ENCODE measurements at regions not wholly inside any gene's neighbourhood (a gene's known extent, or its start where the extent isn't known, plus 50 kb on each side); places are given as distances from the start of the nearest gene placed in this dataset.

GRCh38 chr4:123817025-123817688 is 420.6 kb downstream of the SPRY1 start:
- no peaks in the 10 kb centered on the region for H3K4me1 Mint-ChIP-seq (ENCODE audit: low read depth)
- DNase-seq: no peak
- no peak overlapping the region for H3K4me3 Mint-ChIP-seq
- no peaks in the 10 kb centered on the region for H3K9me3 Mint-ChIP-seq
- H3K27me3 Mint-ChIP-seq: no peaks in the 10 kb centered on the region
- no peaks in the 10 kb centered on the region for H3K36me3 Mint-ChIP-seq (ENCODE audit: low read depth)
- H3K27ac Mint-ChIP-seq: no peak overlapping the region

- Mint-ChIP-seq H3K27ac (no peak overlapping the region), H3K36me3 (ENCODE audit: low read depth) (no peaks in the 10 kb centered on the region), H3K4me1 (ENCODE audit: low read depth) (no peaks in the 10 kb centered on the region), H3K9me3 (no peaks in the 10 kb centered on the region), H3K4me3 (no peak overlapping the region), H3K27me3 (peaks cover 4% of the 10 kb centered on the region)
- DNase-seq: no peak
Measured at GRCh38 chr4:123819362-123820035, 422.9 kb downstream of the SPRY1 start.

GRCh38 chr4:123821861-123822260 is 425.3 kb downstream of the SPRY1 start:
- no peak overlapping the region for H3K27ac Mint-ChIP-seq
- no peaks in the 10 kb centered on the region for H3K9me3 Mint-ChIP-seq
- no peak for DNase-seq
- no peaks in the 10 kb centered on the region for H3K36me3 Mint-ChIP-seq (ENCODE audit: low read depth)
- H3K4me3 Mint-ChIP-seq: no peak overlapping the region
- peaks cover 9% of the 10 kb centered on the region for H3K27me3 Mint-ChIP-seq
- no peaks in the 10 kb centered on the region for H3K4me1 Mint-ChIP-seq (ENCODE audit: low read depth)

- Mint-ChIP-seq H3K36me3 (ENCODE audit: low read depth) (no peaks in the 10 kb centered on the region), H3K9me3 (no peaks in the 10 kb centered on the region), H3K27ac (no peak overlapping the region), H3K4me1 (ENCODE audit: low read depth) (no peaks in the 10 kb centered on the region), H3K4me3 (no peak overlapping the region), H3K27me3 (peaks cover 9% of the 10 kb centered on the region)
- no peak for DNase-seq
Measured at GRCh38 chr4:123822353-123822752, 425.8 kb downstream of the SPRY1 start.

- no peaks in the 10 kb centered on the region for H3K36me3 Mint-ChIP-seq (ENCODE audit: low read depth)
- H3K9me3 Mint-ChIP-seq: no peaks in the 10 kb centered on the region
- no peak overlapping the region for H3K27ac Mint-ChIP-seq
- H3K4me3 Mint-ChIP-seq: no peak overlapping the region
- H3K4me1 Mint-ChIP-seq (ENCODE audit: low read depth): no peaks in the 10 kb centered on the region
- DNase-seq: no peak
- peaks cover 9% of the 10 kb centered on the region for H3K27me3 Mint-ChIP-seq
Measured at GRCh38 chr4:123823244-123823643, 426.6 kb downstream of the SPRY1 start.

GRCh38 chr4:123824524-123824923 is 427.9 kb downstream of the SPRY1 start:
- no peaks in the 10 kb centered on the region for H3K4me1 Mint-ChIP-seq (ENCODE audit: low read depth)
- H3K9me3 Mint-ChIP-seq: no peaks in the 10 kb centered on the region
- H3K4me3 Mint-ChIP-seq: no peak overlapping the region

GRCh38 chr4:123825596-123826291 is 429.1 kb downstream of the SPRY1 start:
- no peaks in the 10 kb centered on the region for H3K4me1 Mint-ChIP-seq (ENCODE audit: low read depth)
- H3K27ac Mint-ChIP-seq: no peak overlapping the region
- H3K36me3 Mint-ChIP-seq (ENCODE audit: low read depth): no peaks in the 10 kb centered on the region
- peaks cover 9% of the 10 kb centered on the region for H3K27me3 Mint-ChIP-seq
- DNase-seq: no peak
- H3K9me3 Mint-ChIP-seq: no peaks in the 10 kb centered on the region
- H3K4me3 Mint-ChIP-seq: no peak overlapping the region

More at GRCh38 chr4:123824524-123824923, 427.9 kb downstream of the SPRY1 start:
- no peak for DNase-seq
- H3K27me3 Mint-ChIP-seq: peaks cover 9% of the 10 kb centered on the region
- no peaks in the 10 kb centered on the region for H3K36me3 Mint-ChIP-seq (ENCODE audit: low read depth)
- no peak overlapping the region for H3K27ac Mint-ChIP-seq

GRCh38 chr4:123826896-123827295 is 430.3 kb downstream of the SPRY1 start:
- no peaks in the 10 kb centered on the region for H3K4me1 Mint-ChIP-seq (ENCODE audit: low read depth)
- no peaks in the 10 kb centered on the region for H3K9me3 Mint-ChIP-seq
- no peaks in the 10 kb centered on the region for H3K36me3 Mint-ChIP-seq (ENCODE audit: low read depth)
- peaks cover 9% of the 10 kb centered on the region for H3K27me3 Mint-ChIP-seq
- no peak for DNase-seq
- H3K27ac Mint-ChIP-seq: no peak overlapping the region
- no peak overlapping the region for H3K4me3 Mint-ChIP-seq

- Mint-ChIP-seq H3K36me3 (ENCODE audit: low read depth) (no peaks in the 10 kb centered on the region), H3K27me3 (peaks cover 9% of the 10 kb centered on the region), H3K4me1 (ENCODE audit: low read depth) (no peaks in the 10 kb centered on the region), H3K27ac (no peak overlapping the region), H3K4me3 (no peak overlapping the region), H3K9me3 (no peaks in the 10 kb centered on the region)
- DNase-seq: no peak
Measured at GRCh38 chr4:123827511-123827910, 430.9 kb downstream of the SPRY1 start.

GRCh38 chr4:123830930-123831329 is 434.3 kb downstream of the SPRY1 start:
- no peak for DNase-seq
- no peak overlapping the region for H3K27ac Mint-ChIP-seq
- no peaks in the 10 kb centered on the region for H3K9me3 Mint-ChIP-seq
- H3K4me1 Mint-ChIP-seq (ENCODE audit: low read depth): no peaks in the 10 kb centered on the region
- H3K36me3 Mint-ChIP-seq (ENCODE audit: low read depth): no peaks in the 10 kb centered on the region
- H3K4me3 Mint-ChIP-seq: no peak overlapping the region
- peaks cover 2% of the 10 kb centered on the region for H3K27me3 Mint-ChIP-seq

- H3K4me3 Mint-ChIP-seq: no peak overlapping the region
- no peak for DNase-seq
- no peaks in the 10 kb centered on the region for H3K27me3 Mint-ChIP-seq
- no peaks in the 10 kb centered on the region for H3K36me3 Mint-ChIP-seq (ENCODE audit: low read depth)
- no peak overlapping the region for H3K27ac Mint-ChIP-seq
- no peaks in the 10 kb centered on the region for H3K9me3 Mint-ChIP-seq
- no peaks in the 10 kb centered on the region for H3K4me1 Mint-ChIP-seq (ENCODE audit: low read depth)
Measured at GRCh38 chr4:123832173-123833026, 435.8 kb downstream of the SPRY1 start.

GRCh38 chr4:123833171-123833643 is 436.6 kb downstream of the SPRY1 start:
- H3K4me3 Mint-ChIP-seq: no peak overlapping the region
- DNase-seq: no peak
- no peaks in the 10 kb centered on the region for H3K4me1 Mint-ChIP-seq (ENCODE audit: low read depth)
- no peak overlapping the region for H3K27ac Mint-ChIP-seq
- no peaks in the 10 kb centered on the region for H3K36me3 Mint-ChIP-seq (ENCODE audit: low read depth)
- no peaks in the 10 kb centered on the region for H3K9me3 Mint-ChIP-seq
- no peaks in the 10 kb centered on the region for H3K27me3 Mint-ChIP-seq

GRCh38 chr4:123835831-123836590 is 439.4 kb downstream of the SPRY1 start:
- Mint-ChIP-seq H3K27me3 (no peaks in the 10 kb centered on the region), H3K9me3 (no peaks in the 10 kb centered on the region), H3K4me3 (no peak overlapping the region), H3K27ac (no peak overlapping the region), H3K36me3 (ENCODE audit: low read depth) (no peaks in the 10 kb centered on the region), H3K4me1 (ENCODE audit: low read depth) (no peaks in the 10 kb centered on the region)
- DNase-seq: no peak

Data from activated T-cell treated with anti-CD3 and anti-CD28 coated beads, Interleukin-2, amount 50 U/mL, for 24 hours (primary cell).